Cardiac fibroblast (primary cell): ENCODE measurements at regions not wholly inside any gene's neighbourhood (a gene's known extent, or its start where the extent isn't known, plus 50 kb on each side); places are given as distances from the start of the nearest gene placed in this dataset.
"Not testable (repeated sequence)": the region's sequence is repeated elsewhere in the genome, so short reads cannot be mapped to it uniquely, and the experiment has no call there.

Experiments
- DNase-seq, 2 donors: peaks; one replicate each; pipeline versions ENCODE4 v3.0.0 to v3.0.0-alpha.2; 2010; ENCODE audit warnings: low read depth in 2 of 2
- H3K4me3 ChIP-seq, 2 donors: replicated peaks in 1 of 2; 1 replicate in 1 of 2; 2 replicates in 1 of 2; pipeline ENCODE4 v1.5.1; 2011; ENCODE audit warnings: low read depth in 2 of 2, low read length in 2 of 2, mild to moderate bottlenecking in 2 of 2, moderate library complexity in 1 of 2
- CTCF ChIP-seq: IDR thresholded peaks from one replicate; pipeline ENCODE4 v1.5.1; 2011; ENCODE audit warnings: low read depth, mild to moderate bottlenecking, low read length, inconsistent platforms

DNA sequence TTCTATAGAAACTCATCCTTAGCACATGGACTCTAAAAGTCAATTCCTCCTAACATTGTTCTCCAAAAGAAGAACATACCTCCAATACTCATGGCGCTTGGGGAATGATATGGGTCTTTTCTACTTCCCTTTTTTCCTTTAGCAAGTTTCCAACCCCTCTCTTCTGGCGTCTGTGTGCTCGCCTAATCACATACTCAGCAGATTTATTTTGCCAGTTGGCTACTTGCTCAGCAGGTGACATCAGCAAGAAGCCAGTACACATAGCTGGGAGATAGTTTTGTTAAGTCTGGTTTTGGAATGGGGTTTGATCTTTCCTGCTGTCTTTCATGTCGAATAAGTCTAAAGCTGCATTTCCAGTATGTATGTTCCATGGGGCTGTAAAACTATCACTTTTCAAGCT lies 193.8 kb downstream of the POM121L12 start:
- DNase-seq = no peak
- no peak for TF ChIP-seq CTCF
- H3K4me3 ChIP-seq = no peak overlapping the region

DNA sequence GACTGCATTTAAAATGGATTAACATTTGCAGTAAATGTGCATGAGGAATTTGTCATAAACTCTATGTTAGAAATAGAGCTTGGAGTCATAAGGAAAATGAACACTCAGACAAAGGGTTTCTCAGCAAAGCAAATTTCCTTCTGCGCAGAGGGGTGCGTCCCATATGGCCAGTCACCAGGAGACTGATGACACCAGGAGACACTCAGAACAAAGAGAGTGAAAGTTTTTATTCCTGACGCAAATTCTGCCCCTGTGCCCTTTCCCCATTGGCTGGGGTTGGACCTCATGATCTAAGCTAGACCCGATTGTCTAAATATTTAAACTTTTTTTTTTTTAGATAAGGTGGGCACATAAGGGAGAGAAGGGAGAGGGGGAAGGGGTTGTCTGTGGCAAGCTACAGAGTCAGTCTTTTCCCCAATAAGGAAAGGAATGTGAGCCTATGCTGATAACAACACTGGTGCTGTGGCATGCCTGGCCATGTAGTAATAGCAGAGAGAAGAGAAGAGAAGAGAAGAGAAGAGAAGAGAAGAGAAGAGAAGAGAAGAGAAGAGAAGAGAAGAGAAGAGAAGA lies 202.0 kb downstream of the POM121L12 start:
- peak in 1 of 2 donors; percentile 0 for DNase-seq
- no peak for TF ChIP-seq CTCF
- H3K4me3 ChIP-seq = no peak overlapping the region

- DNase-seq = no peak
- no peak overlapping the region for H3K4me3 ChIP-seq
- TF ChIP-seq CTCF = no peak
These were observed 202.7 kb downstream of the POM121L12 start for GRCh38 chr7:53238021-53238605.

DNA sequence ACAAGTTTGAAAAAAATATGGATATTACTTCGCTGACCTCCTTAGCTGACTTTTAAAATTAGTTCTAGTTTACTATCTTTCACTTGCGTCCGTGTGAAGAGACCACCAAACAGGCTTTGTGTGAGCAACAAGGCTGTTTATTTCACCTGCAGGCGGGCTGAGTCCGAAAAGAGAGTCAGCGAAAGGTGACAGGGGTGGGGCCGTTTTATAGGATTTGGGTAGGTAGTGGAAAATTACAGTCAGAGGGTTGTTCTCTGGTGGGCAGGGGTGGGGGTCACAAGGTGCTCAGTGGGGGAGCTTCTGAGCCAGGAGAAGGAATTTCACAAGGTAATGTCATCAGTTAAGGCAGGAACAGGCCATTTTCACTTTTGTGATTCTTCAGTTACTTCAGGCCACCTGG lies 203.7 kb downstream of the POM121L12 start:
- H3K4me3 ChIP-seq, DNase-seq: not testable (repeated sequence)

DNA sequence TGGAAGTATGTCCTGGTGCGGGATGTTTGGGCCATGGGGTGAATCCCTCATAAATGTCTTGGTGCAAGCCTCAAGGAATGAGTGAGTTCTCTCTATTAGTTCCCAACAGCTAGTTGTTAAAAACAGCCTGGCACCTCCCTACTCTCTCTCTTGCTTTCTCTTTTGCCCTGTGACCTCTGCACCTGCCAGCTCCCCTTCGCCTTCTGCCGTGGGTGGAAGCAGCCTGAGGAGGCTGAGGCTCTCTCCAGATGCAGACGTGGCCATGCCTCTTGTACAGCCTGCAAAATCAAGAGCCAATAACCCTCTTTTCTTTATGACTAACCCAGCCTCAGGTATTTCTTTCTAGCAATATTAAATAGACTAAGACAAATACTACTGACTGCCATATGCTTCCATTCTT lies 210.3 kb downstream of the POM121L12 start:
- DNase-seq = no peak
- no peak overlapping the region for H3K4me3 ChIP-seq
- TF ChIP-seq CTCF = no peak

GRCh38 chr7:53246957-53247356 lies 211.5 kb downstream of the POM121L12 start:
- DNase-seq = no peak
- H3K4me3 ChIP-seq = no peak overlapping the region
- TF ChIP-seq CTCF = no peak

- no peak for DNase-seq
- no peak for TF ChIP-seq CTCF
- no peak overlapping the region for H3K4me3 ChIP-seq
These were observed 217.1 kb downstream of the POM121L12 start for GRCh38 chr7:53252539-53252938.
